Inflammatory macrophage treated with lipopolysaccharide for 4 hours (primary cell): ENCODE measurements at regions not wholly inside any gene's neighbourhood (a gene's known extent, or its start where the extent isn't known, plus 50 kb on each side); places are given as distances from the start of the nearest gene placed in this dataset.

Experiments used
- DNase-seq: peaks from one replicate; pipeline ENCODE4 v3.0.0-alpha.2; 2020

- peak; percentile 94 for DNase-seq
These were observed 349.8 kb downstream of the TNS1 start for GRCh38 chr2:217652761-217653639.

- DNase-seq, result peak; percentile 75
These were observed 352.0 kb downstream of the TNS1 start for GRCh38 chr2:217650716-217651360.

DNA sequence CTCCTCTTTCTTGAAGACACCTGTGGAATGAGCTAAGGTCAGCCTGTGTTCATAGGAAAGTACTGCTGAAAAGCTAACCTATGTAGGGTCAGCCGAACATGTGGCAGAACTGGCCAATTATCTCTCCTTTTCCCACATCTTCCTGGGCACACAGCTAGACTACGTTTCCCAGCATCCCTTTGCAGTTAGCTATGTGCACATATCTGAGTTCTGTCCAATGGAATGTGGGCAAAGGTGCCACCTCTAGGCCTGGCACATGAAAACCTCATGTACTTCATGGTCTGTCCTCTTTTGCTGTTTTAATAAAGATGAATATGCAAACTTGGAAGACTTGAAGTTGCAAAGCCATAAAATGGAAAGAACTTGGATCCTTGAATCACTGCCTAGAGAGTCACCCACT is 352.6 kb downstream of the TNS1 start:
- no peak for DNase-seq

GRCh38 chr2:217647925-217648324 is 354.9 kb downstream of the TNS1 start:
- DNase-seq, result no peak

DNA sequence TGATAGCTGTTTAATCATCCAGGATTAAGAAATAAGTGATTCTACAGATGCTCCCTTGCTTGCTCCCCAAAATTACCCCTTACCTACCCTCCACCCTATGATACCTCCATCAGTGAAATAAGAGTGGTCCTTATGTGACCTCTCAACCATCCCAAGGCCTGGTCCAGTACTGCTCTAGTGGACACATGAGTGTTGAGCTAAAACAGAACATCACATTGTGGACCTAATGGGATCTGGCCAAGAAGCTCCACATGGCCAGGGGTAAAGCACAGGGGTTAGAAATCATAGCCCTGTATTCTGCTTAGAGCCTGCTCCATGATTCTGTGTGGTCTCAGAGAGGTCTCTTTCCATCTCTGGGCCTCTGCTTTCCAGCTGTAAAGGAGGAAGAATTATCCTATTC is 355.6 kb downstream of the TNS1 start:
- DNase-seq, result no peak

GRCh38 chr2:217645896-217646295 is 356.9 kb downstream of the TNS1 start:
- no peak for DNase-seq

GRCh38 chr2:217643789-217644301 is 358.9 kb downstream of the TNS1 start:
- DNase-seq, result no peak

GRCh38 chr2:217642944-217643343 is 359.9 kb downstream of the TNS1 start:
- no peak for DNase-seq

DNA sequence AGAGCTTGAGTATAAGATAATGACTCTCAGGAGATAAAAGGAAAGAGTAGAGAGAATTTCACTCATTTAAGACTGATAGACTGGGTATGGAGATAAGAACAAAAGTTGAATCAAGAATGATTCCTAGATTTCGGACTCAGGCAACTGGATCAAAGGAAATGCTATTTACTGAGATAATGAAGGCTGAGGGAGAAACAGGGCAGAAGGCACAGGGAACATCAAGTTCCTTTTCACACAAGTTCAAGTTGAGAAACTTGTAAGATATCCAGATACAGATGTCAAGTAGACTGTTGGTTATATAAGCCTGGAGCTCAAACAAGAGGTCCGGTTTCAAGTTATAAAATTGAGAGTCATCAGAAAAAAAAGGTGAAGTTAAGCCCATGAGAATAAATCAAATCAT is 360.8 kb downstream of the TNS1 start:
- no peak for DNase-seq

DNA sequence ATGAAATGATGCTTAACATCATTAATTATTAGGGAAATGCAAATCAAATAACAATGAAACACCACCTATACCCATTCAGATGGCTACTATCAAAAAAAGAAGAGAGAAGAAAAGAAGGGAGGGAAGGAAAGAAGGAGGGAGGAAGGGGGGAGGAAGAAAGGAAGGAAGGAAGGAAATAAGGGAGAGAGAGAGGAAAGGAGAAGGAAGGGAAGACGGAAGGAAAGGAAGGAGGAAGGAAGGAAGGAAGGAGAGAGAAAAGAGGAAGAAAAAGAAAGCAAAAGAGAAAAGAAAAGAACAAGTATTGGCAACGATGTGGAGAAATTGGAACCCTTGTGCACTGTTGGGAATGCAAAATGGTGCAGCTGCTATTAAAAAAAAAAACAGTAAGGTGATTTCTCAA is 363.3 kb downstream of the TNS1 start:
- DNase-seq, result no peak

DNA sequence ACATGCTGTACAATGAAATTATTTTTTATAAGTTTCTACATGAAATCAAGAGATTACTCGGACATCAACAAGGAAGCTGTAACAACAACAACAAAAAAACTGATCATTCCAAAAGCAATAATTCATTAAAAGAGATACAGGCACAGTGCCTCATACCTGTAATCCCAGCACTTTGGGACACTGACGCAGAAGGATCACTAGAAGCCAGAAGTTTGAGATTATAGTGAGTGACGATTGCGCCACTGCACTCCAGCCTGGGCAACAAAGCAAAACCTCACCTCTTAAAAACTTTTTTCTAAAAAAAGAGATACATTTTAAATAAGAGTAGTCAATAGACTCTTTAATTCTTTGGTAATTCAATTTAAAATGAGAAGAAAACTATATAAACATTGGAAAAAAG is 364.3 kb downstream of the TNS1 start:
- DNase-seq, result no peak

- DNase-seq, result no peak
These were observed 364.8 kb downstream of the TNS1 start for GRCh38 chr2:217638031-217638430.

- DNase-seq, result no peak
These were observed 365.7 kb downstream of the TNS1 start for GRCh38 chr2:217636991-217637561.

DNA sequence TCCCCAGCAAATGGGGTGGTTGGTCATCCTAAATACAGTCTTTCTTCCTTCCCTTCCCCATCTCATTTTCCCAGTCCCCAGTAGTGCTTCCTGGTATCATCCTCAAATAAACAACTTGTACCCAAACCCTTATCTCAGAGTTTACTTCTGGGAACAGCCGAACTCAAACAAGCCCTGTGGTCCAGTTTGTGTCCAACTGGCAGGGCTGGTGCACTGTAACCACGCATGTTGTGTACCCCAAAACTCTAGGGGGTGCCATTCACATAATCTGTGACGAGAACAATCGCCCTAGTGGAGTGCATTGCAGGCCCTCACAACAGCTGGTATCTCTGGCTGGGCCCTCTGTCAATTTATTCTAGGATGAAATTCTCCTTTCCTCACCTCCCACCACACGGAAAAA is 366.2 kb downstream of the TNS1 start:
- DNase-seq, result no peak

DNA sequence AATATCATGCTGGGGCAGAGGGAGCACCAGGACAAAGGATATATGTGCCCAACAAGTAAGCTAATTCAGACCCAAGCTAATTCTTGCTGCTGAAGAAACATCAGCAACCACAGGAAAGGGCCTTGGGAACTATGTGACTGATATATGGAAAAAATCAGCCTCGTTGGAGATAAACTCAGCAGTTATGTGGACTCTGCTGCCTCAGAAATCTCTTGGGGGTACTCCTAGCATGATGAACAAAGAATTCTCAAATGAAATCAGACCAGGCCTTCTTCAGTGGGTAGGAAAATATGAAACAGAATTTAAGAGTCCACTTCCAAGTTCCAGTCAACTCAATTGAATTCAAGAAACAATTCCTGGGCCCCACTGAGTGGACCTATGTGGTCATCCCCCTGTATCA is 367.9 kb downstream of the TNS1 start:
- no peak for DNase-seq

DNA sequence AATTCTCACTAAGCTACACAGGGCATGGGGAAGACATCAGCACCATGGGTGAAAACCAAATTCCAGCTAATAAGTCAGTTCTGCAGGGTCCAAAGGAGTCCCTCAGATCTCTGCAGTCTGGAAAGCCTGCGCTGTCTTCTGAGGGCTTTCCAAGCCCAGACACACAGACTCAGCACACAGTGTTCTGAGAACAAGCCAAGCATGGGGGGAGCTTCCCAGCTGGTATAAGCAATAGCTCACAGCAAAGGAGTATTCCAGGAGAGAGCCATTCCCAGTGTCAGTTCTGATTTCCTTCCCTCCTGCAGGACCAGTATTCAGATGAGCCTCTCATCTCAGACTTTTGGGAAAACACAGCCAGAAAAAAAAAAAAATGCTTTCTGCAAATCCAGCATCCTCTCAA is 370.8 kb downstream of the TNS1 start:
- DNase-seq, result no peak

DNA sequence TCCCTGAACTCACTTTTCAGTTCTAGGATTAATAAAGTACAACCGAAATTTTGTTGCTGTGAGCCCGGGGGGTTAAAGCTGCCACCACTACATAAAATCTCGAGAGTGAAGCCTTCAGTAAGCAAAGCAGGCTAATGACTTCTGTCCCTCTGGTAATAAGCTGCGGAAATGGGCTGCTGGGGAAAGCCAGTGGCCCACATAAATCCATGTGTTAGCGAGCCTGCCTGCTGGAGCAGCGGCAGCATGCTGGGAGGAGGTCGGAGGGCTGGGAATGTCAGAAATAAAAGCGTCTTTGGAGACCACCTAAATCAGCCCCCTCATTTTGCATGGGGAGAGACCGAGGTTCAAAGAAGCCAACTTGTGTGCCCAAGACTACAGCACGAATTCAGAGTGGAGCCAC is 371.7 kb downstream of the TNS1 start:
- no peak for DNase-seq

GRCh38 chr2:217629347-217629746 is 373.4 kb downstream of the TNS1 start:
- no peak for DNase-seq

- no peak for DNase-seq
These were observed 374.7 kb downstream of the TNS1 start for GRCh38 chr2:217628061-217628460.

DNA sequence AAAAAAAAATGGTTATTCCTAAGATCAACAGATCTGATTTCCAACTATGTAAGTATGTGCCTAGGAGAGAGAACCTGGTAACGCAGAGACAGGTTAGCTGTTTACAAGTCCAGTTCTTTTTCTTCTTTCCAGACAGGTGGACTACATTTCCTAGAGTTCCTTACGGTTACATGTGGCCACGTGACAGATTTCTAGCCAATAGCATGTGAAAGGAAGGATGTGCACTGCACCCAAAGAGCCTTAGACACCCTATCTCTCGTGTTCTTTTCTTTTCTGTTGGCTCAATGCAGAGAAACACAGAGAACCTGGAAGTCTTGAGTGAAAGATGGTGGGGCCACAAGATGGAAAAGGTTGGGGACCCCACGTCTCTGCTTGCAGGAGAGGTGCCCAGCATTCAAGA is 375.9 kb downstream of the TNS1 start:
- DNase-seq, result no peak

GRCh38 chr2:217625557-217626169 is 377.1 kb downstream of the TNS1 start:
- no peak for DNase-seq

GRCh38 chr2:217623281-217623912 is 379.4 kb downstream of the TNS1 start:
- peak; percentile 14 for DNase-seq
